Activated naive CD8-positive, alpha-beta T cell treated with anti-CD3 and anti-CD28 coated beads, Interleukin-2, amount 50 U/mL, for 24 hours (primary cell): ENCODE measurements at regions not wholly inside any gene's neighbourhood (a gene's known extent, or its start where the extent isn't known, plus 50 kb on each side); places are given as distances from the start of the nearest gene placed in this dataset.

Experiments
- ATAC-seq: fragments of 150-1000 bp; cut with Tn5 transposase; one replicate; pipeline ENCODE4 v1.10.0; 2021
- DNase-seq: peaks from one replicate; pipeline ENCODE4 v3.0.0; 2021
- H3K27ac Mint-ChIP-seq: one replicate; pipeline ENCODE4 v1.8.0; 2021; ENCODE audit warnings: mild to moderate bottlenecking, mixed read lengths
- H3K27me3 Mint-ChIP-seq: one replicate; pipeline ENCODE4 v1.8.0; 2021; ENCODE audit warnings: mixed read lengths
- H3K36me3 Mint-ChIP-seq: one replicate; pipeline ENCODE4 v1.8.0; 2021; ENCODE audit warnings: low read depth, mixed read lengths
- H3K4me1 Mint-ChIP-seq: one replicate; pipeline ENCODE4 v1.8.0; 2021; ENCODE audit warnings: mixed read lengths
- H3K4me3 Mint-ChIP-seq: one replicate; pipeline ENCODE4 v1.8.0; 2021; ENCODE audit warnings: mild to moderate bottlenecking, moderate library complexity, mixed read lengths
- H3K9me3 Mint-ChIP-seq: one replicate; pipeline ENCODE4 v1.8.0; 2021; ENCODE audit warnings: mixed read lengths

- no peaks in the 10 kb centered on the region for H3K4me1 Mint-ChIP-seq
- H3K4me3 Mint-ChIP-seq: no peak overlapping the region
- H3K36me3 Mint-ChIP-seq: no peaks in the 10 kb centered on the region
- H3K27me3 Mint-ChIP-seq: no peaks in the 10 kb centered on the region
- ATAC-seq (no peak), DNase-seq (no peak)
- H3K9me3 Mint-ChIP-seq: peaks cover 12% of the 10 kb centered on the region
- H3K27ac Mint-ChIP-seq: no peak overlapping the region
Observed at GRCh38 chr5:20498926-20499325, 510.9 kb upstream of the CDH18 start.

DNA sequence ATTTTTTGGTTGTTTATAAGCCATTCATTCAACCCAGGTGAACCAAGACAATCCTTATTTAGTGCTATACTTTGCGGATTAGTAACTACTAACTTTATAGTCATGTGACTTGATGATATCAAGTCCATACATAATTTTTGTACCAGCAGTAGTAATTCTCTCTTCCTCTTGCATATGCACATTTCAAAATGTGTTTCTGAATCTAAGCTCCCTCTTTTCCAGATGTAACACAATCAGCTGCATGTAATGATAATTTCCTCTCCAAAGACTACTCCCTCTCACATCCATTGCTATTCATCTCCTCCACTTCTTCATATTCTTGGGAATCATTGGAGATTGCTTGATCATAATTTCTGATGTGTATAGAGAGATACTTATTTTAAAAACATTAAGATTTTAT lies 510.1 kb upstream of the CDH18 start:
- H3K36me3 Mint-ChIP-seq: no peaks in the 10 kb centered on the region
- DNase-seq: no peak
- ATAC-seq: no peak
- no peak overlapping the region for H3K27ac Mint-ChIP-seq
- no peaks in the 10 kb centered on the region for H3K4me1 Mint-ChIP-seq
- no peak overlapping the region for H3K4me3 Mint-ChIP-seq
- H3K9me3 Mint-ChIP-seq: peaks cover 12% of the 10 kb centered on the region
- no peaks in the 10 kb centered on the region for H3K27me3 Mint-ChIP-seq

- DNase-seq (no peak), ATAC-seq (no peak)
- no peaks in the 10 kb centered on the region for H3K36me3 Mint-ChIP-seq
- peaks cover 12% of the 10 kb centered on the region for H3K9me3 Mint-ChIP-seq
- no peaks in the 10 kb centered on the region for H3K4me1 Mint-ChIP-seq
- no peaks in the 10 kb centered on the region for H3K27me3 Mint-ChIP-seq
- no peak overlapping the region for H3K27ac Mint-ChIP-seq
- no peak overlapping the region for H3K4me3 Mint-ChIP-seq
Observed at GRCh38 chr5:20497356-20497755, 509.4 kb upstream of the CDH18 start.

- Mint-ChIP-seq H3K36me3 (no peaks in the 10 kb centered on the region), H3K27me3 (no peaks in the 10 kb centered on the region), H3K27ac (no peak overlapping the region), H3K4me1 (no peaks in the 10 kb centered on the region), H3K9me3 (peaks cover 12% of the 10 kb centered on the region), H3K4me3 (no peak overlapping the region)
- DNase-seq (no peak), ATAC-seq (no peak)
Observed at GRCh38 chr5:20494706-20495105, 506.7 kb upstream of the CDH18 start.

- Mint-ChIP-seq H3K27me3 (no peaks in the 10 kb centered on the region), H3K36me3 (no peaks in the 10 kb centered on the region), H3K27ac (no peak overlapping the region), H3K9me3 (peaks cover 5% of the 10 kb centered on the region), H3K4me1 (no peaks in the 10 kb centered on the region), H3K4me3 (no peak overlapping the region)
- ATAC-seq (no peak), DNase-seq (no peak)
Observed at GRCh38 chr5:20486826-20487225, 498.8 kb upstream of the CDH18 start.

GRCh38 chr5:20476016-20476415 lies 488.0 kb upstream of the CDH18 start:
- ATAC-seq (no peak), DNase-seq (no peak)
- Mint-ChIP-seq H3K9me3 (peaks cover 27% of the 10 kb centered on the region), H3K4me1 (no peaks in the 10 kb centered on the region), H3K36me3 (no peaks in the 10 kb centered on the region), H3K27ac (no peak overlapping the region), H3K27me3 (no peaks in the 10 kb centered on the region), H3K4me3 (no peak overlapping the region)

DNA sequence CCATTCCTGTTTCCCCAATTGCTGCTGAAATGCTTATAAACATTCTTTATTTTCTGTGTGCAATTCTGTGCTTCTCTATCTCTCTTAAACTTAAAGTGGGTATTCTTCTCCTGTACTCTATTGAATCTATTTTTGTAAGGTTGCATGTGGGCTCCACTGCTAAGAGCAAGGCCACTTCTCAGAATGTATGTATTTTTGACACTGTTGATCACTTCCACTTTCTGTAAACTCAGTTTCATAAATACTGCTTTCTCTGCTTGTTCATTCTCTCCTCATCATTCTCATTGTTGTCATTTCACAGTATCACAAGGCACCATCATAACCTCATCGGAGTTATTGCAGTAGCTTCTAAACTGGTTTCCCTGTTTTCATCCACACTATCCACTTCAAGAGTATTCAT lies 483.0 kb upstream of the CDH18 start:
- Mint-ChIP-seq H3K27ac (no peak overlapping the region), H3K4me3 (no peak overlapping the region), H3K36me3 (no peaks in the 10 kb centered on the region), H3K4me1 (no peaks in the 10 kb centered on the region), H3K27me3 (no peaks in the 10 kb centered on the region), H3K9me3 (peaks cover 5% of the 10 kb centered on the region)
- no peak for ATAC-seq
- DNase-seq: no peak

- H3K27ac Mint-ChIP-seq: no peak overlapping the region
Observed at GRCh38 chr5:20469792-20470191, 481.8 kb upstream of the CDH18 start.

GRCh38 chr5:20469390-20469789 lies 481.4 kb upstream of the CDH18 start:
- H3K4me3 Mint-ChIP-seq: no peak overlapping the region
- ATAC-seq (no peak), DNase-seq (no peak)
- H3K9me3 Mint-ChIP-seq: peaks cover 5% of the 10 kb centered on the region
- H3K27me3 Mint-ChIP-seq: no peaks in the 10 kb centered on the region
- no peaks in the 10 kb centered on the region for H3K4me1 Mint-ChIP-seq
- no peak overlapping the region for H3K27ac Mint-ChIP-seq
- no peaks in the 10 kb centered on the region for H3K36me3 Mint-ChIP-seq

More at GRCh38 chr5:20469792-20470191, 481.8 kb upstream of the CDH18 start:
- Mint-ChIP-seq H3K4me1 (no peaks in the 10 kb centered on the region), H3K36me3 (no peaks in the 10 kb centered on the region), H3K27me3 (no peaks in the 10 kb centered on the region), H3K9me3 (peaks cover 5% of the 10 kb centered on the region), H3K4me3 (no peak overlapping the region)
- no peak for ATAC-seq
- no peak for DNase-seq

GRCh38 chr5:20466512-20466911 lies 478.5 kb upstream of the CDH18 start:
- H3K27me3 Mint-ChIP-seq: no peaks in the 10 kb centered on the region
- no peak overlapping the region for H3K27ac Mint-ChIP-seq
- H3K4me1 Mint-ChIP-seq: no peaks in the 10 kb centered on the region
- no peak overlapping the region for H3K4me3 Mint-ChIP-seq
- H3K36me3 Mint-ChIP-seq: no peaks in the 10 kb centered on the region
- DNase-seq (no peak), ATAC-seq (no peak)
- H3K9me3 Mint-ChIP-seq: peaks cover 13% of the 10 kb centered on the region

GRCh38 chr5:20463206-20463605 lies 475.2 kb upstream of the CDH18 start:
- DNase-seq (no peak), ATAC-seq (no peak)
- H3K4me3 Mint-ChIP-seq: no peak overlapping the region
- H3K9me3 Mint-ChIP-seq: peaks cover 9% of the 10 kb centered on the region
- no peak overlapping the region for H3K27ac Mint-ChIP-seq
- no peaks in the 10 kb centered on the region for H3K4me1 Mint-ChIP-seq
- no peaks in the 10 kb centered on the region for H3K27me3 Mint-ChIP-seq
- H3K36me3 Mint-ChIP-seq: no peaks in the 10 kb centered on the region

DNA sequence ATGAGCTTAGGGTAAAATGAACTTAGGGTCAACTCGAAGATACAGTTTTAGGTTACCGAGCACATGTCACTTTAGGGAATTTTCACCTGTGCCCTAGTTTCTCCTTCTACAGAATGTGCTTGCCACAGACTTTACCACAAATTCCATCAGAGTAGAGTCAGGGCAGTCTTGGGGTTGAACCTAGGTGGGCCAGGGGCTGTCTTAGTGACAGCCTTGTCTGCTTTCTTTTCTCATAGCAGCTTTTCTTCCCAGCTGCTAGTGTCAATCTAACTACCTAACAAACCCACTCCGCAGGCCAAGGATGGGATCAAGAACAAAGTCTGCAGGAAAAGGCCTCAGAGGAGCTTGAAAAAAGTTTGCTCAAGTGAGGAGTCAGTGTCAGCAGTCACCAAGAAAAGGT lies 458.1 kb upstream of the CDH18 start:
- H3K9me3 Mint-ChIP-seq: peaks cover 19% of the 10 kb centered on the region
- H3K27ac Mint-ChIP-seq: no peak overlapping the region
- H3K4me3 Mint-ChIP-seq: no peak overlapping the region
- DNase-seq (no peak), ATAC-seq (no peak)
- no peaks in the 10 kb centered on the region for H3K27me3 Mint-ChIP-seq
- H3K4me1 Mint-ChIP-seq: no peaks in the 10 kb centered on the region
- H3K36me3 Mint-ChIP-seq: no peaks in the 10 kb centered on the region

GRCh38 chr5:20445326-20445860 lies 457.4 kb upstream of the CDH18 start:
- H3K36me3 Mint-ChIP-seq: no peaks in the 10 kb centered on the region
- no peak for DNase-seq
- H3K9me3 Mint-ChIP-seq: peaks cover 19% of the 10 kb centered on the region
- ATAC-seq: no peak
- H3K27ac Mint-ChIP-seq: no peak overlapping the region
- no peaks in the 10 kb centered on the region for H3K4me1 Mint-ChIP-seq
- no peaks in the 10 kb centered on the region for H3K27me3 Mint-ChIP-seq
- H3K4me3 Mint-ChIP-seq: no peak overlapping the region

DNA sequence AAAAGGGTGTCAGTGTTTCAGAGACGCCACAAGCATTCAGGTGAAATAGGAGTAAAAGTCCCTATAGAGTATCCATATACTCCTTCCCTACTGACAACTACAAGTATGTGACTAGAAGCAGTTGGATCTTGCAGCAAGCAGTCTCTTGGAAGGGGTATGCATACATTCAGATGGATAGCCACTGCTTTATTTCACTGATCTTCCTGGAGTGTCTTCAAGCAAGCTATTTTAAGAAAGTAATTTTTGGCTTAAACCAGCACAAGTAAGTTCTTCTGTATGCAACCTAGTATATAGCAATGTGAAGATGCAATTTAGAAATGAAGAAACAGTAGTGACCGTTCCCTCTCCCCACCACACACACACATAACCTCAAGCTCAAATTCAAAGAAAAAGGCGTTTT lies 446.8 kb upstream of the CDH18 start:
- ATAC-seq (no peak), DNase-seq (no peak)
- Mint-ChIP-seq H3K36me3 (no peaks in the 10 kb centered on the region), H3K27ac (no peak overlapping the region), H3K9me3 (no peaks in the 10 kb centered on the region), H3K27me3 (no peaks in the 10 kb centered on the region), H3K4me3 (no peak overlapping the region), H3K4me1 (no peaks in the 10 kb centered on the region)

GRCh38 chr5:20420991-20421595 lies 433.1 kb upstream of the CDH18 start:
- Mint-ChIP-seq H3K9me3 (peaks cover 10% of the 10 kb centered on the region), H3K4me3 (no peak overlapping the region), H3K27me3 (no peaks in the 10 kb centered on the region), H3K4me1 (no peaks in the 10 kb centered on the region), H3K36me3 (no peaks in the 10 kb centered on the region), H3K27ac (no peak overlapping the region)
- DNase-seq: no peak
- no peak for ATAC-seq
